HCT116 (cell line): ENCODE measurements at regions not wholly inside any gene's neighbourhood (a gene's known extent, or its start where the extent isn't known, plus 50 kb on each side); places are given as distances from the start of the nearest gene placed in this dataset.

Source experiments
- ATAC-seq: fragments of 200-7000 bp; cut with Tn5 transposase; 2 replicates; pipeline ENCODE4 v1.9.1; 2020; ENCODE audit warnings: mild to moderate bottlenecking, moderate library complexity
- BruUV-seq: library from RNA; stranded (reverse); fragments of 400-500 nt; replicated peaks from 2 replicates; lab custom pipeline; 2021; lab: Mats Ljungman, UMichigan
- CTCF ChIA-PET: fragments of 300-600 bp; sonication (Branson Sonifier 250); formaldehyde crosslinking; loops from one replicate; lab custom pipeline; 2021; ENCODE audit warnings: antibody characterized with exemption; lab: Charles Lee
- POLR2A ChIA-PET: fragments of 300-600, 350-600 bp; sonication (Branson Sonifier 250); formaldehyde crosslinking; loops from one replicate; lab custom pipeline; 2021; ENCODE audit warnings: antibody characterized with exemption; lab: Charles Lee
- RAD21 ChIA-PET, 2 experiments: fragments of 300-600 bp; sonication (Branson Sonifier 250); formaldehyde crosslinking; loops; one replicate each; lab custom pipeline; 2023; ENCODE audit warnings: low total read pairs in 2 of 2; ENCODE audit not compliant: uncharacterized antibody in 2 of 2, unreplicated experiment in 2 of 2, low non-redundant PET in 1 of 2; lab: Charles Lee
- DNase-seq: peaks from one replicate; pipeline ENCODE4 v3.0.0-alpha.2; 2010; ENCODE audit warnings: low read depth, low spot score
- H2AFZ ChIP-seq: fragments of 200-600 bp; shearing (Covaris generic), sonication (generic); 2 replicates; pipeline ENCODE4 v1.6.1; 2017; ENCODE audit warnings: low read depth, mixed run types, mixed read lengths, antibody characterized with exemption, low read length; ENCODE audit not compliant: poor library complexity, severe bottlenecking
- H3K27ac ChIP-seq: 2 replicates; pipeline ENCODE4 v1.5.1; 2012; ENCODE audit warnings: low read depth, low read length
- H3K27me3 ChIP-seq: fragments of 200-600 bp; sonication (generic); 2 replicates; pipeline ENCODE4 v1.6.1; 2016; ENCODE audit warnings: mixed run types, low read length, mixed read lengths; ENCODE audit not compliant: insufficient read depth
- H3K36me3 ChIP-seq, 2 experiments: fragments of 200-500 bp in 1 of 2; fragments of 200-600 bp in 1 of 2; sonication (Bioruptor generic) in 1 of 2; sonication (generic) in 1 of 2; 2 replicates each; pipeline versions ENCODE4 v1.5.1 to v1.6.1; 2014 to 2016; ENCODE audit warnings: low read length in 2 of 2, inconsistent platforms in 1 of 2, mixed read lengths in 1 of 2, mixed run types in 1 of 2; ENCODE audit not compliant: insufficient read depth in 2 of 2, control insufficient read depth in 1 of 2
- H3K4me1 ChIP-seq, 2 experiments: fragments of 200-600 bp in 1 of 2; sonication (generic) in 1 of 2; 2 replicates each; pipeline versions ENCODE4 v1.5.1 to v1.6.1; 2012 to 2017; ENCODE audit warnings: low read length in 2 of 2, inconsistent platforms in 1 of 2, mild to moderate bottlenecking in 1 of 2, mixed read lengths in 1 of 2, mixed run types in 1 of 2, moderate library complexity in 1 of 2; ENCODE audit not compliant: insufficient read depth in 2 of 2, control insufficient read depth in 1 of 2
- H3K4me2 ChIP-seq: fragments of 200-600 bp; sonication (generic); 2 replicates; pipeline ENCODE4 v1.6.1; 2017; ENCODE audit warnings: mixed run types, low read length, mixed read lengths
- H3K4me3 ChIP-seq, 2 experiments: fragments of 200-600 bp in 1 of 2; sonication (generic) in 1 of 2; replicated peaks in 1 of 2; 2 replicates each; pipeline ENCODE4 v1.5.1; 2011 to 2016; ENCODE audit warnings: low read length in 2 of 2, control low read depth in 1 of 2, low read depth in 1 of 2, mild to moderate bottlenecking in 1 of 2, mixed read lengths in 1 of 2, mixed run types in 1 of 2
- H3K79me2 ChIP-seq: fragments of 200-600 bp; sonication (generic); 2 replicates; pipeline ENCODE4 v1.6.1; 2017; ENCODE audit warnings: mild to moderate bottlenecking, mixed run types, low read length, moderate library complexity, mixed read lengths; ENCODE audit not compliant: insufficient read depth
- H3K9ac ChIP-seq: fragments of 200-600 bp; sonication (generic); 2 replicates; pipeline ENCODE4 v1.6.1; 2016; ENCODE audit warnings: low read length, mixed read lengths
- H3K9me2 ChIP-seq: fragments of 200-600 bp; sonication (generic), shearing (Covaris generic); 2 replicates; pipeline ENCODE4 v1.6.1; 2017; ENCODE audit warnings: mixed run types, mild to moderate bottlenecking, moderate library complexity; ENCODE audit not compliant: insufficient read depth
- H3K9me3 ChIP-seq, 2 experiments: fragments of 200-500 bp in 1 of 2; fragments of 200-600 bp in 1 of 2; sonication (Bioruptor generic) in 1 of 2; sonication (generic) in 1 of 2; 2 replicates each; pipeline ENCODE4 v1.6.1; 2014 to 2017; ENCODE audit warnings: low read length in 2 of 2, mixed read lengths in 2 of 2, inconsistent platforms in 1 of 2, low read depth in 1 of 2, mild to moderate bottlenecking in 1 of 2, mixed run types in 1 of 2, moderate library complexity in 1 of 2; ENCODE audit not compliant: control insufficient read depth in 1 of 2, insufficient read depth in 1 of 2
- H4K20me1 ChIP-seq: fragments of 200-600 bp; sonication (generic), shearing (Covaris generic); 2 replicates; pipeline ENCODE4 v1.6.1; 2017; ENCODE audit warnings: mixed run types, mild to moderate bottlenecking, moderate library complexity; ENCODE audit not compliant: insufficient read depth
- ATF3 ChIP-seq: IDR thresholded peaks from 2 replicates; pipeline ENCODE4 v1.6.1; 2012
- CBX3 ChIP-seq: IDR thresholded peaks from 2 replicates; pipeline ENCODE4 v1.6.1; 2012; ENCODE audit warnings: low read depth
- CEBPB ChIP-seq: IDR thresholded peaks from 2 replicates; pipeline ENCODE4 v1.6.1; 2012; ENCODE audit warnings: low read depth
- FOSL1 ChIP-seq: IDR thresholded peaks from 2 replicates; pipeline ENCODE4 v1.6.1; 2012; ENCODE audit warnings: low read depth
- JUND ChIP-seq: IDR thresholded peaks from 2 replicates; pipeline ENCODE4 v1.6.1; 2012
- MAX ChIP-seq: IDR thresholded peaks from 2 replicates; pipeline ENCODE4 v1.6.1; 2012
- POLR2A ChIP-seq: IDR thresholded peaks from 2 replicates; pipeline ENCODE4 v1.7.0; 2011; ENCODE audit warnings: borderline replicate concordance; ENCODE audit not compliant: insufficient read depth, insufficient read length; ENCODE audit errors: extremely low read depth
- POLR2AphosphoS5 ChIP-seq: IDR thresholded peaks from 2 replicates; pipeline ENCODE4 v1.6.1; 2011; ENCODE audit warnings: mild to moderate bottlenecking, low read depth, low read length, moderate library complexity
- RAD21 ChIP-seq: IDR thresholded peaks from 2 replicates; pipeline ENCODE4 v1.6.1; 2012; ENCODE audit warnings: low read depth, mild to moderate bottlenecking
- REST ChIP-seq: IDR thresholded peaks from 2 replicates; pipeline ENCODE4 v1.6.1; 2012; ENCODE audit warnings: low read depth
- SP1 ChIP-seq: IDR thresholded peaks from 2 replicates; pipeline ENCODE4 v1.6.1; 2012; ENCODE audit warnings: low read depth
- YY1 ChIP-seq: IDR thresholded peaks from 2 replicates; pipeline ENCODE4 v1.6.1; 2011; ENCODE audit warnings: low read length, low read depth, moderate library complexity, mild to moderate bottlenecking; ENCODE audit not compliant: insufficient replicate concordance; ENCODE audit errors: extremely low read depth
- ZFX ChIP-seq: fragments of 450-650 bp; IDR thresholded peaks from 2 replicates; pipeline ENCODE4 v1.6.1; 2017
- intact Hi-C: fragments of 100-400 bp; cut with micrococcal nuclease; formaldehyde crosslinking; loops from 2 replicates; pipeline ENCODE4 v1.10.0; 2022

GRCh38 chr18:76174451-76174850, 320.6 kb downstream of the ZNF516 start:
- no peak for DNase-seq
- Histone ChIP-seq H3K4me2 (no peak overlapping the region), H3K4me3 (no peak overlapping the region), H3K79me2 (no peaks in the 10 kb centered on the region), H4K20me1 (no peaks in the 10 kb centered on the region), H3K4me1 (no peaks in the 10 kb centered on the region), H3K9me2 (no peaks in the 10 kb centered on the region), H3K27me3 (peaks cover 7% of the 10 kb centered on the region; the same call in 1 of the 2 replicates), H3K9ac (no peak overlapping the region), H2AFZ (no peak overlapping the region), H3K36me3 (no peaks in the 10 kb centered on the region), H3K27ac (no peak overlapping the region), H3K9me3 (no peaks in the 10 kb centered on the region)
- no peak for ATAC-seq
- intact Hi-C loops, result no loop called here
- CTCF ChIA-PET, result no interaction called here
- POLR2A ChIA-PET, result no interaction called here
- no TSS peak for BruUV-seq
- TF ChIP-seq POLR2A, result no peak
- no peak for TF ChIP-seq ZFX
- TF ChIP-seq JUND, result no peak
- TF ChIP-seq REST, result no peak
- no peak for TF ChIP-seq YY1
- TF ChIP-seq RAD21, result no peak
- TF ChIP-seq FOSL1, result no peak
- no peak for TF ChIP-seq POLR2AphosphoS5
- TF ChIP-seq SP1, result no peak
- TF ChIP-seq MAX, result no peak
- TF ChIP-seq CBX3, result no peak
- no peak for TF ChIP-seq ATF3
- TF ChIP-seq CEBPB, result no peak
- RAD21 ChIA-PET, result no interaction called here
